Effector memory CD4-positive, alpha-beta T cell (primary cell): ENCODE measurements at regions not wholly inside any gene's neighbourhood (a gene's known extent, or its start where the extent isn't known, plus 50 kb on each side); places are given as distances from the start of the nearest gene placed in this dataset.

Experiments
- DNase-seq, 3 donors: peaks; one replicate each; pipeline ENCODE4 v3.0.0-alpha.2; 2020
- H3K27ac ChIP-seq: 2 replicates; pipeline ENCODE4 v1.7.0; 2013; ENCODE audit warnings: mild to moderate bottlenecking, low read length, moderate library complexity; ENCODE audit not compliant: insufficient read depth, poor library complexity, severe bottlenecking
- H3K27me3 ChIP-seq: replicated peaks from 2 replicates; pipeline ENCODE4 v1.7.0; 2013; ENCODE audit warnings: mild to moderate bottlenecking, low read length; ENCODE audit not compliant: insufficient read depth, control insufficient read depth, poor library complexity, severe bottlenecking
- H3K36me3 ChIP-seq: 2 replicates; pipeline ENCODE4 v1.7.0; 2013; ENCODE audit warnings: mild to moderate bottlenecking, low read length, moderate library complexity; ENCODE audit not compliant: control insufficient read depth, insufficient read depth
- H3K4me1 ChIP-seq: 2 replicates; pipeline ENCODE4 v1.7.0; 2013; ENCODE audit warnings: low read length, mild to moderate bottlenecking; ENCODE audit not compliant: control insufficient read depth, insufficient read depth, poor library complexity, severe bottlenecking
- H3K4me3 ChIP-seq: 2 replicates; pipeline ENCODE4 v1.7.0; 2013; ENCODE audit warnings: low read length, low read depth, mild to moderate bottlenecking; ENCODE audit not compliant: insufficient read depth, poor library complexity, severe bottlenecking
- H3K9me3 ChIP-seq: 2 replicates; pipeline ENCODE4 v1.7.0; 2013; ENCODE audit warnings: mild to moderate bottlenecking, low read length, moderate library complexity; ENCODE audit not compliant: control insufficient read depth

DNA sequence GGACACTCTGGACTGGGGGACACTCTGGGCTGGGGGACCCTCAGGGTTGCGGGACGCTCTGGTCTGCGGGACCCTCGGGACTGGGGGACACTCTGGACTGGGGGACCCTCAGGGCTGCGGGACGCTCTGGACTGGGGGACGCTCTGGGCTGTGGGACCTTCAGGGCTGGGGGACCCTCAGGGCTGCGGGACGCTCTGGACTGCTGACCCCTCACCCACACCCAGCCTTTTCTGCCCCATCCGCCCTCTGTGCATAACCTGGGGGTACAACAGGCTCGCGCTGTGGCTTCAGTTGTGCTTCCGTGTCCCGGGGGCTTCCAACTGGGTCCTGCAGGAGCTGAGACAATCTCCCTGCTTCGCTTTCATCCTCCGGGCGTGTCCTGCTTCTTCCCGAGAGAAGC, 766.0 kb downstream of the TRIML1 start:
- no peaks in the 10 kb centered on the region for H3K9me3 ChIP-seq
- no peak overlapping the region for H3K27ac ChIP-seq
- no peaks in the 10 kb centered on the region for H3K36me3 ChIP-seq
- DNase-seq: no peak
- no peaks in the 10 kb centered on the region for H3K4me1 ChIP-seq
- no peaks in the 10 kb centered on the region for H3K27me3 ChIP-seq
- H3K4me3 ChIP-seq: no peak overlapping the region

GRCh38 chr4:188911199-188911598, 772.0 kb downstream of the TRIML1 start:
- no peak overlapping the region for H3K27ac ChIP-seq
- H3K36me3 ChIP-seq: no peaks in the 10 kb centered on the region
- no peaks in the 10 kb centered on the region for H3K9me3 ChIP-seq
- H3K4me1 ChIP-seq: no peaks in the 10 kb centered on the region
- H3K4me3 ChIP-seq: no peak overlapping the region
- no peaks in the 10 kb centered on the region for H3K27me3 ChIP-seq
- no peak for DNase-seq

DNA sequence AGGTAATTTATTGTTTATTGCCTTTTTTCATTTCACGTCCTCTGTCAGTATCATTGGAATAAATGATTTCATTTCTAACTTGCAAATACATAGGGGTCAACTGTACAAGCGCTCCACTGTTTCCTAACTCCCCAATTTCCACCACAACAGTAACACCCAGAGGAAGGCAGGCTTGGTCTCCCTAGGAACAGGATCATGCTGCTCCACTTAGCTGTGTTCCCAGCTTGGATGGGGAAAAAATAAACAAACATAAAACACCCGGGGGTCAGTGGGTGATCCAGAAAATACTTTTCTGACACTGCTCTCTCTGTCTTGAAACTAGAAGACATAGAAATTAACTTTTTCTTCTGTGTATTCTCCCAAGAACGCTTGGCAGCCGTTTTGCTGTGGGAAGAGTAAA, 772.5 kb downstream of the TRIML1 start:
- H3K27me3 ChIP-seq: no peaks in the 10 kb centered on the region
- H3K27ac ChIP-seq: no peak overlapping the region
- no peaks in the 10 kb centered on the region for H3K36me3 ChIP-seq
- H3K9me3 ChIP-seq: no peaks in the 10 kb centered on the region
- DNase-seq: no peak
- H3K4me1 ChIP-seq: no peaks in the 10 kb centered on the region
- no peak overlapping the region for H3K4me3 ChIP-seq

- DNase-seq: no peak
- Histone ChIP-seq H3K4me3 (no peak overlapping the region), H3K36me3 (no peaks in the 10 kb centered on the region), H3K27me3 (no peaks in the 10 kb centered on the region), H3K9me3 (no peaks in the 10 kb centered on the region), H3K4me1 (no peaks in the 10 kb centered on the region), H3K27ac (no peak overlapping the region)
These were observed 775.9 kb downstream of the TRIML1 start for GRCh38 chr4:188915175-188915574.

- Histone ChIP-seq H3K9me3 (no peaks in the 10 kb centered on the region), H3K27me3 (no peaks in the 10 kb centered on the region), H3K4me1 (no peaks in the 10 kb centered on the region), H3K36me3 (no peaks in the 10 kb centered on the region), H3K27ac (no peak overlapping the region), H3K4me3 (no peak overlapping the region)
- DNase-seq: no peak
These were observed 779.5 kb downstream of the TRIML1 start for GRCh38 chr4:188918787-188919186.

DNA sequence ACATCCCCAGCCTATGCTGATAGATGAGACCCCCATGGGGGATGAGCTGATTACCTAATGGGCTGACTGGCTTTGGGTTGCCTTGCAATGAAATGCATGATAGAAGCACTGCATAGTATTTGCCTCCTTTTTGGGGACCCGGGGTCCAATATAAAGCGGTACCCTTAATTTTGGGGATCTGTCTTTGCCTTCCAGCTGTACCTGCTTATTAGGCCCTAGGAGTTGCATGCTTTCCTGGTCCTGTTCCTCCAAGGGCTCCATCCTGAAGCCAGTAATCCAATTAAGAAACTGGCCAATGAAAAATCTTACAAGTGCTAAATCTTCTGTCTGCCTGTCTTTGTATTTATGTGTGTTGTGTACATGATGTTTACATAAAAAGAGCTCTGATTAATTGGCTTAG, 791.6 kb downstream of the TRIML1 start:
- H3K27me3 ChIP-seq: no peaks in the 10 kb centered on the region
- DNase-seq: no peak
- H3K27ac ChIP-seq: no peak overlapping the region
- H3K9me3 ChIP-seq: no peaks in the 10 kb centered on the region
- H3K36me3 ChIP-seq: no peaks in the 10 kb centered on the region
- H3K4me1 ChIP-seq: no peaks in the 10 kb centered on the region
- H3K4me3 ChIP-seq: no peak overlapping the region

GRCh38 chr4:188934320-188934962, 795.2 kb downstream of the TRIML1 start:
- Histone ChIP-seq H3K27ac (no peak overlapping the region), H3K9me3 (no peaks in the 10 kb centered on the region)
- DNase-seq: no peak

GRCh38 chr4:188941524-188942119, 802.4 kb downstream of the TRIML1 start:
- Histone ChIP-seq H3K36me3 (no peaks in the 10 kb centered on the region), H3K4me3 (no peak overlapping the region), H3K27me3 (no peaks in the 10 kb centered on the region), H3K9me3 (no peaks in the 10 kb centered on the region), H3K4me1 (no peaks in the 10 kb centered on the region), H3K27ac (no peak overlapping the region)
- no peak for DNase-seq

More at GRCh38 chr4:188934320-188934962, 795.2 kb downstream of the TRIML1 start:
- Histone ChIP-seq H3K4me3 (no peak overlapping the region), H3K4me1 (no peaks in the 10 kb centered on the region), H3K36me3 (no peaks in the 10 kb centered on the region), H3K27me3 (no peaks in the 10 kb centered on the region)

DNA sequence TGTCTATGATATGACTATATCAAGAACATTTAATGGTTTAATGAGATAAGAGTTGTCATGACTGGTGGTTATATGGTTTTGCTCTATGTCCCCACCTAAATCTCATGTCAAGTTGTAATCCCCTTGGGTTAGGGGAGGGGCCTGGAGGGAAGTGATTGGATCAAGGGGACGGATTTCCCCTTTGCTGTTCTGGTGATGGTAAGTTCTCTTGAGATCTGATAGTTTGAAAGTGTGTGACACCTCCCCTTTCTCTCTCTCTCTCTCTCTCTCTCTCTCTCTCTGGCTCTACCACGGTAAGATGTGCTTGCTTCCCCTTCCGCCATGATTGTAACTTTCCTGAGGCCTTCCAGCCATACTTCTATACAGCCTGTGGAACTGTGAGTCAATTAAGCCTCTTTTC, 803.4 kb downstream of the TRIML1 start:
- no peak overlapping the region for H3K4me3 ChIP-seq
- H3K27ac ChIP-seq: no peak overlapping the region
- H3K9me3 ChIP-seq: no peaks in the 10 kb centered on the region
- no peaks in the 10 kb centered on the region for H3K27me3 ChIP-seq
- no peak for DNase-seq
- H3K36me3 ChIP-seq: no peaks in the 10 kb centered on the region
- H3K4me1 ChIP-seq: no peaks in the 10 kb centered on the region

- Histone ChIP-seq H3K4me1 (no peaks in the 10 kb centered on the region), H3K36me3 (no peaks in the 10 kb centered on the region), H3K4me3 (no peak overlapping the region), H3K27ac (no peak overlapping the region), H3K27me3 (no peaks in the 10 kb centered on the region), H3K9me3 (no peaks in the 10 kb centered on the region)
- DNase-seq: no peak
These were observed 810.4 kb downstream of the TRIML1 start for GRCh38 chr4:188949596-188949995.
